SH-SY5Y (cell line): ENCODE measurements at regions not wholly inside any gene's neighbourhood (a gene's known extent, or its start where the extent isn't known, plus 50 kb on each side); places are given as distances from the start of the nearest gene placed in this dataset.

ENCODE experiments used
- GATA2 ChIP-seq: IDR thresholded peaks from 2 replicates; pipeline ENCODE4 v1.6.1; 2011; ENCODE audit warnings: mild to moderate bottlenecking, low read depth, low read length
- GATA3 ChIP-seq: IDR thresholded peaks from 2 replicates; pipeline ENCODE4 v1.6.1; 2011; ENCODE audit warnings: low read depth, mild to moderate bottlenecking, low read length, moderate library complexity

- no peak for TF ChIP-seq GATA3
- TF ChIP-seq GATA2, result no peak
These were observed 227.4 kb downstream of the NEDD1 start for GRCh38 chr12:97134495-97134894.

GRCh38 chr12:97140355-97140754, 233.3 kb downstream of the NEDD1 start:
- TF ChIP-seq GATA2 (no peak), GATA3 (no peak)

- TF ChIP-seq GATA2, result no peak
- TF ChIP-seq GATA3, result no peak
These were observed 235.8 kb downstream of the NEDD1 start for GRCh38 chr12:97142737-97143410.

- TF ChIP-seq GATA3 (no peak), GATA2 (no peak)
These were observed 242.0 kb downstream of the NEDD1 start for GRCh38 chr12:97148941-97149559.

GRCh38 chr12:97151481-97151880, 244.4 kb downstream of the NEDD1 start:
- TF ChIP-seq GATA2 (no peak), GATA3 (no peak)

- no peak for TF ChIP-seq GATA3
These were observed 252.3 kb downstream of the NEDD1 start for GRCh38 chr12:97159377-97159776.

GRCh38 chr12:97160277-97160676, 253.2 kb downstream of the NEDD1 start:
- TF ChIP-seq GATA3 (no peak), GATA2 (no peak)

GRCh38 chr12:97162173-97162572, 255.1 kb downstream of the NEDD1 start:
- TF ChIP-seq GATA3 (no peak), GATA2 (no peak)

- TF ChIP-seq GATA2, result no peak
- no peak for TF ChIP-seq GATA3
These were observed 257.9 kb downstream of the NEDD1 start for GRCh38 chr12:97164936-97165335.

GRCh38 chr12:97167598-97167997, 260.5 kb downstream of the NEDD1 start:
- no peak for TF ChIP-seq GATA2
- TF ChIP-seq GATA3, result no peak

- TF ChIP-seq GATA2 (no peak), GATA3 (no peak)
These were observed 261.7 kb downstream of the NEDD1 start for GRCh38 chr12:97168804-97169203.

- TF ChIP-seq GATA2, result no peak
- peak; percentile 36 for TF ChIP-seq GATA3
These were observed 263.0 kb downstream of the NEDD1 start for GRCh38 chr12:97169889-97170567.

GRCh38 chr12:97173688-97174410, 266.8 kb downstream of the NEDD1 start:
- TF ChIP-seq GATA3 (no peak), GATA2 (no peak)

- TF ChIP-seq GATA3, result no peak
- no peak for TF ChIP-seq GATA2
These were observed 270.4 kb downstream of the NEDD1 start for GRCh38 chr12:97177481-97177880.

GRCh38 chr12:97181571-97182265, 274.7 kb downstream of the NEDD1 start:
- TF ChIP-seq GATA2 (no peak), GATA3 (no peak)
